HepG2 (cell line): ENCODE measurements at regions not wholly inside any gene's neighbourhood (a gene's known extent, or its start where the extent isn't known, plus 50 kb on each side); places are given as distances from the start of the nearest gene placed in this dataset.

ENCODE experiments used
- CREB3 ChIP-seq: sonication (generic); formaldehyde crosslinking; IDR thresholded peaks from 2 replicates; pipeline ENCODE4 v1.5.0; 2020; ENCODE audit warnings: missing genetic modification reagents
- HMGXB3 ChIP-seq: sonication (generic); formaldehyde crosslinking; IDR thresholded peaks from 2 replicates; pipeline ENCODE4 v1.4.0; 2020; ENCODE audit warnings: missing genetic modification reagents, borderline replicate concordance
- ZBTB4 ChIP-seq: sonication (generic); formaldehyde crosslinking; IDR thresholded peaks from 2 replicates; pipeline ENCODE4 v1.4.0; 2020; ENCODE audit warnings: missing genetic modification reagents, mild to moderate bottlenecking, borderline replicate concordance
- ZC3H4 ChIP-seq: sonication (generic); formaldehyde crosslinking; IDR thresholded peaks from 2 replicates; pipeline ENCODE4 v1.4.0; 2020; ENCODE audit warnings: missing genetic modification reagents, borderline replicate concordance
- ZNF746 ChIP-seq: sonication (generic); formaldehyde crosslinking; IDR thresholded peaks from 2 replicates; pipeline ENCODE4 v1.8.0; 2022; ENCODE audit warnings: mild to moderate bottlenecking, missing genetic modification reagents

GRCh38 chr3:191958980-191959671 lies 498.2 kb downstream of the PYDC2 start (continued):
- TF ChIP-seq ZBTB4 (no peak), HMGXB3 (CRISPR knock-in tag) (no peak), CREB3 (CRISPR knock-in tag) (no peak), ZNF746 (no peak), ZC3H4 (CRISPR knock-in tag) (no peak)
